Kidney (tissue), 13 donors: ENCODE measurements at regions not wholly inside any gene's neighbourhood (a gene's known extent, or its start where the extent isn't known, plus 50 kb on each side); places are given as distances from the start of the nearest gene placed in this dataset.
"Not testable (repeated sequence)": the region's sequence is repeated elsewhere in the genome, so short reads cannot be mapped to it uniquely, and the experiment has no call there.

Experiments used
- DNase-seq, 5 donors: peaks; one replicate each; pipeline ENCODE4 v3.0.0-alpha.2; 2013 to 2020
- FAIRE-seq: peaks from 2 replicates; lab custom pipeline; 2012; peaks lifted over from hg19 to GRCh38; lab: Jason Lieb, UNC
- H3K27ac ChIP-seq, 2 donors: one replicate each; pipeline ENCODE4 v1.7.0; 2013; ENCODE audit warnings: low read depth in 2 of 2, low read length in 2 of 2, inconsistent platforms in 1 of 2
- H3K27me3 ChIP-seq: one replicate; pipeline ENCODE4 v1.7.1; 2013; ENCODE audit warnings: low read length, inconsistent platforms; ENCODE audit not compliant: control insufficient read depth, insufficient read depth
- H3K36me3 ChIP-seq, 3 donors: one replicate each; pipeline versions ENCODE4 v1.7.0 to v1.7.1; 2013; ENCODE audit warnings: low read length in 3 of 3, control low read depth in 1 of 3, inconsistent platforms in 1 of 3; ENCODE audit not compliant: insufficient read depth in 3 of 3, control insufficient read depth in 2 of 3
- H3K4me1 ChIP-seq, 3 donors: one replicate each; pipeline versions ENCODE4 v1.7.0 to v1.7.1; 2013; ENCODE audit warnings: low read length in 3 of 3, inconsistent platforms in 1 of 3, low read depth in 1 of 3; ENCODE audit not compliant: control insufficient read depth in 2 of 3, insufficient read depth in 2 of 3
- H3K4me3 ChIP-seq, 3 donors: one replicate each; pipeline versions ENCODE4 v1.7.0 to v1.8.1; 2013; ENCODE audit warnings: low read length in 3 of 3, control low read depth in 1 of 3, inconsistent platforms in 1 of 3
- H3K9ac ChIP-seq, 3 donors: one replicate each; pipeline versions ENCODE4 v1.7.0 to v1.7.1; 2013; ENCODE audit warnings: low read length in 3 of 3, control low read depth in 1 of 3, inconsistent platforms in 1 of 3
- H3K9me3 ChIP-seq, 3 donors: one replicate each; pipeline versions ENCODE4 v1.7.0 to v1.7.1; 2013; ENCODE audit warnings: low read length in 3 of 3, control low read depth in 1 of 3, inconsistent platforms in 1 of 3; ENCODE audit not compliant: control insufficient read depth in 2 of 3, insufficient read depth in 1 of 3
- CTCF ChIP-seq: IDR thresholded peaks from 3 replicates; pipeline ENCODE4 v1.5.1; 2012; ENCODE audit warnings: mild to moderate bottlenecking, moderate library complexity, borderline replicate concordance; ENCODE audit not compliant: insufficient read depth; ENCODE audit errors: extremely low read depth
- intact Hi-C: fragments of 100-400 bp; cut with DNase I; formaldehyde crosslinking; loops from one replicate; pipeline ENCODE4 v1.11.1; 2022
- donor health status: control.
- donor health status: control.
- donor health status: control.
- donor health status: control.
- donor health status: control.
- donor health status: DM: yes; HTN: yes; CAD: no.
- donor health status: Normal renal cell carcinoma (clear cell type).

DNA sequence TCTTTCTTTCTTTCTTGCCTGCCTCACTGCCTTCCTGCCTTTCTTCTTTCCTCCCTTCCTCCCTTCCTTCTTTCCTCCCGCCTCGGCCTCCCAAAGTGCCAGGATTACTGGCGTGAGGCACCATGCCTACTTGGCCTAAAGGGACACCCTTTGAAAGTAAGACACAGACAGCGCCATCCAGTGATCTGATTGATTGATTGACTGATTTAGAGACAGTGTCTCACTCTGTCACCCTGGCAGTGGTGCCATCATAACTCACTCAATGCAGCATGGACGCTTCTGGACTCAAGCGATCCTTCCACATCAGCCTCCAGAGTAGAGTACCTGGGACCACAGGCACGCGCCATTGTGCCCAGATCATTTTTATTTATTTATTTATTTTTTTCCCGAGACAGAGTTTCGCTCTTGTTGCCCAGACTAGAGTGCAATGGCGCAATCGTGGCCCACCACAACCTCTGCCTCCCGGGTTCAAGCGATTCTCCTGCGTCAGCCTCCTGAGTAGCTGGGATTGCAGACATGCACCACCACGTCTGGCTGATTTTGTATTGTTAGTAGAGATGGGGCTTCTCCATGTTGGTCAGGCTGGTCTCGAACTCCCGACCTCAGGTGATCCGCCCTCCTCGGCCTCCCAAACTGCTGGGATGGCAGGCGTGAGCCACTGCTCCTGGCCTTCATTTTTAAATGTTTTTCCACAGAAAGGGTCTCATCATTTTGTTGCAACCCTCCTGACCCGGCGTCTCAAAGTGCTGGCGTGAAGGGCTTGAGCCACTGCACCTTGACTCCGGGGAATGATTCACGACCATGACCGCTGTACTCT is 3914.7 kb upstream of the OR11H1 start:
- H3K27ac ChIP-seq, FAIRE-seq, H3K9me3 ChIP-seq, H3K9ac ChIP-seq, H3K4me1 ChIP-seq, H3K27me3 ChIP-seq, H3K4me3 ChIP-seq, intact Hi-C loops, H3K36me3 ChIP-seq: not testable (repeated sequence)
- peak in 1 of 5 donors; percentile 41 for DNase-seq

GRCh38 chr22:11613898-11614755 is 3913.9 kb upstream of the OR11H1 start:
- intact Hi-C loops, result no loop called here
- FAIRE-seq, result no peak
- no peaks in the 10 kb centered on the region for H3K4me1 ChIP-seq
- TF ChIP-seq CTCF, result no peak
- peak in 2 of 5 donors; percentile 28 to 56 for DNase-seq
- H3K36me3 ChIP-seq, result no peaks in the 10 kb centered on the region
- no peaks in the 10 kb centered on the region for H3K27me3 ChIP-seq
- no peak overlapping the region for H3K27ac ChIP-seq
- H3K4me3 ChIP-seq, result no peak overlapping the region
- no peak overlapping the region for H3K9ac ChIP-seq
- peaks cover 0 to 4% (median 0%) of the 10 kb centered on the region in 3 donors for H3K9me3 ChIP-seq

DNA sequence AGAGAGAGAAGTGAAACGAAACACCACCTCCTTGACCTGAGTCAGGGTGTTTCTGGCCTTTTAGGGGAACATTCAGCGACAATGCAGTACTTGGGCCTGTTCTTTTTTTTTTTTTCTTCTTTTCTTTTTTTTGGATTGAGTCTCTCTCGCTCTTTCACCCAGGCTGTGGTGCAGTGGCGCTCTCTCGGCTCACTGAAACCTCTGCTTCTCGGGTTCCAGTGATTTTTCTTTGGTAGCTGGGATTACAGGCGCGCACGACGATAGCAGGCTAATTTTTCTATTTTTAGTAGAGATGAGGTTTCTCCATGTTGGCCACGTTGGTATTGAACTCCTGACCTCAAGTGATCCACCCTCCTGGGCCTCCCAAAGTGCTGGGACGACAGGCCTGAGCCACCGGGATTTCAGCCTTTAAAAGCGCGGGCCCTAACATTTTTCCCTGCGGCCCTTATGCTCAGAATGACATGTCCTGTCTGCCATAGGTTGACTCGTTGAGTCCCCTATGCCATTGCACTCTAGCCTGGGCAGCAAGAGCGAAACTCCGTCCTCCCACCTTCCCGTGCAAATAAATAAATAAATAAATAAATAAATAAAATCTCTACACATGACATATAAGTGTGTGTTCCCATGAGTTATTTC is 3913.1 kb upstream of the OR11H1 start:
- H3K9ac ChIP-seq, H3K4me3 ChIP-seq, H3K4me1 ChIP-seq, intact Hi-C loops, FAIRE-seq, H3K9me3 ChIP-seq, H3K27me3 ChIP-seq, H3K27ac ChIP-seq, H3K36me3 ChIP-seq: not testable (repeated sequence)
- peak in 1 of 5 donors; percentile 14 for DNase-seq

DNA sequence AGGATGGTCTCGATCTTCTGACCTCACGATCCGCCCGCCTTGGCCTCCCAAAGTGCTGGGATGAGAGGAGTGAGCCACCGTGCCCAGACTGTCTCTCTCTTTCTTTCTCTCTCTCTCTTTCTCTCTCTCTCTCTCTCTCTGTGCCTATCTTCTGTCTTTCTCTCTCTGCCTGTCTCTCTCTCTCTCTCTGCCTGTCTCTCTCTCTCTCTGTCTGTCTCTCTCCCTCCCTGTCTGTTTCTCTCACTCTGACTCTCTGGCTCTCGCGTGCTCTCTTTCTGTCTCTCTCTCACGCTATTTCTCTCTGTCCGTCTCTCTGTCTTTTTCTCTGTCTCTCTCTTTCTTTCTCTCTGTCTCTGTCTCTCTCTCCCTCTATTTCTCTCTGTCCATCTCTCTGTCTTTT is 3911.2 kb upstream of the OR11H1 start:
- intact Hi-C loops, result no loop called here
- Histone ChIP-seq H3K4me3 (no peak overlapping the region), H3K27ac (no peak overlapping the region), H3K36me3 (no peaks in the 10 kb centered on the region), H3K9me3 (peaks cover 0 to 15% (median 2%) of the 10 kb centered on the region in 3 donors), H3K4me1 (no peaks in the 10 kb centered on the region), H3K27me3 (no peaks in the 10 kb centered on the region), H3K9ac (no peak overlapping the region)
- DNase-seq (peak in 1 of 5 donors; percentile 43), FAIRE-seq (no peak)
- TF ChIP-seq CTCF, result no peak

DNA sequence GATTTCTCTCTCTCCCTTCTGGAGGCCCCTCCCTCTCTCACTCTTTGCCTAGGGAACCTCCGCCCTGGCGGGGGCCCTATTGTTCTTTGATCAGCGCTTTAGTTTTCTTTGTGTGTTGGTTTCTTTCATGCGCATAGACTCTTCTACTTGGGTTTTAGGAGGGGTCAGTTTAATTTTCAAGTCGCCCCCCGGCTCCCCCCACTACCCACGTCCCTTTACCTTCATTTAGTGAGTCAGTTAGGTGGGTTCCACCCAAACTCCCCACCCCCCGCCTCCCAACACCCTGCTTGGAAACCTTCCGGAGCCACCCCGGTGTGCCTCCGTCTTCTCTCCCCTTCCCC is 3909.7 kb upstream of the OR11H1 start:
- intact Hi-C loops, H3K4me1 ChIP-seq, H3K27me3 ChIP-seq, FAIRE-seq, DNase-seq, H3K27ac ChIP-seq, H3K4me3 ChIP-seq, H3K36me3 ChIP-seq, H3K9ac ChIP-seq: not testable (repeated sequence)
- peaks cover 0 to 15% (median 2%) of the 10 kb centered on the region in 3 donors for H3K9me3 ChIP-seq

GRCh38 chr22:11618688-11619087 is 3909.3 kb upstream of the OR11H1 start:
- H3K4me3 ChIP-seq, H3K36me3 ChIP-seq, H3K27me3 ChIP-seq, H3K4me1 ChIP-seq, intact Hi-C loops, FAIRE-seq, H3K9ac ChIP-seq, H3K27ac ChIP-seq: not testable (repeated sequence)
- peaks cover 1 to 15% (median 2%) of the 10 kb centered on the region in 3 donors for H3K9me3 ChIP-seq
- DNase-seq, result peak in 1 of 5 donors; percentile 56
